HepG2 (cell line): ENCODE measurements at regions not wholly inside any gene's neighbourhood (a gene's known extent, or its start where the extent isn't known, plus 50 kb on each side); places are given as distances from the start of the nearest gene placed in this dataset.

Source experiments
- GPN1 ChIP-seq: sonication (generic); formaldehyde crosslinking; IDR thresholded peaks from 2 replicates; pipeline ENCODE4 v1.5.1; 2020; ENCODE audit warnings: missing genetic modification reagents, borderline replicate concordance
- HMGA1 ChIP-seq: sonication (generic); formaldehyde crosslinking; conservative IDR thresholded peaks from 2 replicates; pipeline ENCODE4 v1.4.0; 2020; ENCODE audit warnings: missing genetic modification reagents
- MAF1 ChIP-seq: sonication (generic); formaldehyde crosslinking; IDR thresholded peaks from 2 replicates; pipeline ENCODE4 v1.5.0; 2020; ENCODE audit warnings: missing genetic modification reagents, borderline replicate concordance
- MBD4 ChIP-seq: IDR thresholded peaks from 2 replicates; pipeline ENCODE4 v1.6.1; 2012; ENCODE audit warnings: low read length, inconsistent platforms, borderline replicate concordance
- MTA1 ChIP-seq: sonication (generic); formaldehyde crosslinking; IDR thresholded peaks from 2 replicates; pipeline ENCODE4 v1.4.0; 2020; ENCODE audit warnings: missing genetic modification reagents, mild to moderate bottlenecking, borderline replicate concordance
- SRSF9 ChIP-seq: fragments of 200-400 bp; formaldehyde crosslinking; IDR thresholded peaks from 2 replicates; pipeline ENCODE4 v1.6.1; 2018; ENCODE audit warnings: borderline replicate concordance, mild to moderate bottlenecking, low read depth, low read length; ENCODE audit not compliant: insufficient read depth, poor library complexity, severe bottlenecking
- STAG1 ChIP-seq: sonication (generic); formaldehyde crosslinking; IDR thresholded peaks from 2 replicates; pipeline ENCODE4 v1.4.0; 2020; ENCODE audit warnings: missing genetic modification reagents
- TFDP1 ChIP-seq: IDR thresholded peaks from 2 replicates; pipeline ENCODE4 v1.6.1; 2016; ENCODE audit warnings: missing compliant biosample characterization, missing genetic modification reagents, borderline replicate concordance
- USF2 ChIP-seq, 2 experiments: sonication (generic) in 1 of 2; formaldehyde crosslinking in 1 of 2; IDR thresholded peaks; 2 replicates each; pipeline versions ENCODE4 v1.5.1 to v1.6.1; 2011 to 2020; ENCODE audit warnings: borderline replicate concordance in 1 of 2, low read depth in 1 of 2, low read length in 1 of 2, mild to moderate bottlenecking in 1 of 2, missing genetic modification reagents in 1 of 2, moderate library complexity in 1 of 2
- ZBTB14 ChIP-seq: sonication (generic); formaldehyde crosslinking; IDR thresholded peaks from 2 replicates; pipeline ENCODE4 v1.4.0; 2020; ENCODE audit warnings: missing genetic modification reagents
- ZFP91 ChIP-seq: sonication (generic); formaldehyde crosslinking; IDR thresholded peaks from 2 replicates; pipeline ENCODE4 v1.9.0; 2022; ENCODE audit warnings: missing genetic modification reagents, mild to moderate bottlenecking, borderline replicate concordance
- ZKSCAN1 ChIP-seq: fragments of 150-350 bp; IDR thresholded peaks from 2 replicates; pipeline ENCODE4 v1.6.1; 2014; ENCODE audit warnings: low read length
- ZNF414 ChIP-seq: sonication (generic); formaldehyde crosslinking; IDR thresholded peaks from 2 replicates; pipeline ENCODE4 v1.5.0; 2020; ENCODE audit warnings: missing genetic modification reagents
- ZNF484 ChIP-seq: sonication (generic); formaldehyde crosslinking; IDR thresholded peaks from 2 replicates; pipeline ENCODE4 v1.5.1; 2020; ENCODE audit warnings: mild to moderate bottlenecking, low read depth, missing genetic modification reagents, borderline replicate concordance
- ZNF556 ChIP-seq: sonication (generic); formaldehyde crosslinking; IDR thresholded peaks from 2 replicates; pipeline ENCODE4 v1.4.0; 2020; ENCODE audit warnings: mild to moderate bottlenecking, missing genetic modification reagents, borderline replicate concordance
- ZNF609 ChIP-seq: sonication (generic); formaldehyde crosslinking; IDR thresholded peaks from 2 replicates; pipeline ENCODE4 v1.4.0; 2020; ENCODE audit warnings: mild to moderate bottlenecking, missing genetic modification reagents, borderline replicate concordance
- ZNF724P ChIP-seq: sonication (generic); formaldehyde crosslinking; IDR thresholded peaks from 2 replicates; pipeline ENCODE4 v1.8.0; 2022; ENCODE audit warnings: missing genetic modification reagents, borderline replicate concordance

GRCh38 chr10:78550716-78551115 lies 517.1 kb downstream of the RPS24 start (continued):
- TF ChIP-seq USF2 (IDR thresholded peaks at IDR 0.05; ENCODE audit: low read depth, low read length) (no peak), USF2 (CRISPR knock-in tag; IDR thresholded peaks at IDR 0.05; ENCODE audit: borderline replicate concordance) (no peak; the same call in 1 of the 2 replicates), STAG1 (CRISPR knock-in tag) (peak; percentile 35; the same call in 1 of the 2 replicates), HMGA1 (no peak), TFDP1 (peak; percentile 92; the same call in 1 of the 2 replicates), ZKSCAN1 (no peak), MTA1 (CRISPR knock-in tag) (no peak), GPN1 (CRISPR knock-in tag) (no peak), MBD4 (peak; percentile 48; the same call in 1 of the 2 replicates), SRSF9 (no peak), MAF1 (CRISPR knock-in tag) (no peak), ZNF556 (CRISPR knock-in tag) (no peak; the same call in 1 of the 2 replicates), ZNF414 (no peak; the same call in 1 of the 2 replicates), ZNF609 (peak; percentile 69), ZFP91 (no peak), ZNF484 (no peak), ZNF724P (CRISPR knock-in tag) (peak; percentile 34; the same call in 1 of the 2 replicates), ZBTB14 (CRISPR knock-in tag) (no peak)
